MM.1S (cell line): ENCODE measurements at regions not wholly inside any gene's neighbourhood (a gene's known extent, or its start where the extent isn't known, plus 50 kb on each side); places are given as distances from the start of the nearest gene placed in this dataset.

ENCODE experiments used
- DNase-seq: peaks from one replicate; pipeline ENCODE4 v3.0.0-alpha.2; 2015
- H2AFZ ChIP-seq: fragments of 300-600 bp; sonication (generic); 2 replicates; pipeline ENCODE4 v1.6.0; 2016; ENCODE audit warnings: antibody characterized with exemption, low read length
- H3F3A ChIP-seq: fragments of 300-600 bp; sonication (generic); 2 replicates; pipeline ENCODE4 v1.6.1; 2016; ENCODE audit warnings: mild to moderate bottlenecking, antibody characterized with exemption, low read length, moderate library complexity, mixed read lengths; ENCODE audit not compliant: insufficient read depth
- H3K27ac ChIP-seq: fragments of 300-600 bp; sonication (generic); 2 replicates; pipeline ENCODE4 v1.5.1; 2016; ENCODE audit warnings: mild to moderate bottlenecking, low read length
- H3K27me3 ChIP-seq: fragments of 300-600 bp; sonication (generic); replicated peaks from 2 replicates; pipeline ENCODE4 v1.6.0; 2016; ENCODE audit warnings: low read length; ENCODE audit not compliant: insufficient read depth
- H3K36me3 ChIP-seq: fragments of 300-600 bp; sonication (generic); replicated peaks from 2 replicates; pipeline ENCODE4 v1.6.1; 2016; ENCODE audit warnings: mild to moderate bottlenecking, low read length, mixed read lengths; ENCODE audit not compliant: insufficient read depth
- H3K4me1 ChIP-seq: fragments of 300-600 bp; sonication (generic); 2 replicates; pipeline ENCODE4 v1.6.1; 2016; ENCODE audit warnings: low read length, mixed read lengths
- H3K4me2 ChIP-seq: fragments of 300-600 bp; sonication (generic); 2 replicates; pipeline ENCODE4 v1.6.0; 2016; ENCODE audit warnings: low read depth, low read length
- H3K4me3 ChIP-seq: fragments of 300-600 bp; sonication (generic); 2 replicates; pipeline ENCODE4 v1.5.1; 2016; ENCODE audit warnings: low read length, mixed read lengths
- H3K79me2 ChIP-seq: fragments of 300-600 bp; sonication (generic); 2 replicates; pipeline ENCODE4 v1.6.1; 2016; ENCODE audit warnings: mixed run types, low read length, mixed read lengths
- H3K9ac ChIP-seq: fragments of 300-600 bp; sonication (generic); 2 replicates; pipeline ENCODE4 v1.6.1; 2016; ENCODE audit warnings: low read length, mixed read lengths
- H3K9me2 ChIP-seq: fragments of 300-600 bp; sonication (generic); replicated peaks from 2 replicates; pipeline ENCODE4 v1.6.1; 2016; ENCODE audit warnings: mild to moderate bottlenecking, low read length, mixed read lengths; ENCODE audit not compliant: insufficient read depth
- H3K9me3 ChIP-seq: fragments of 300-600 bp; sonication (generic); replicated peaks from 2 replicates; pipeline ENCODE4 v1.6.1; 2016; ENCODE audit warnings: mild to moderate bottlenecking, low read length, mixed read lengths; ENCODE audit not compliant: insufficient read depth
- H4K20me1 ChIP-seq: fragments of 300-600 bp; sonication (generic); 2 replicates; pipeline ENCODE4 v1.6.1; 2016; ENCODE audit warnings: mild to moderate bottlenecking, low read length, moderate library complexity, mixed read lengths; ENCODE audit not compliant: insufficient read depth
- EZH2 ChIP-seq: fragments of 300-600 bp; sonication (generic); optimal IDR thresholded peaks from 2 replicates; pipeline ENCODE3; 2017; ENCODE audit warnings: low read depth, mild to moderate bottlenecking, antibody characterized with exemption, low read length, mixed read lengths
- EZH2phosphoT487 ChIP-seq: fragments of 300-600 bp; sonication (generic); IDR thresholded peaks from 2 replicates; pipeline ENCODE4 v1.6.1; 2018; ENCODE audit warnings: antibody characterized with exemption, low read length
- TF ChIP-seq, protein P1 (sequence below): fragments of 300-600 bp; sonication (generic); IDR thresholded peaks from 2 replicates; pipeline ENCODE4 v1.5.1; 2016; ENCODE audit warnings: antibody characterized with exemption, low read length, mixed read lengths

GRCh38 chr5:133793756-133794465, 174.5 kb downstream of the C5orf15 start:
- no peaks in the 10 kb centered on the region for H3K27me3 ChIP-seq
- no peaks in the 10 kb centered on the region for H3K36me3 ChIP-seq
- H3K79me2 ChIP-seq: no peaks in the 10 kb centered on the region
- no peaks in the 10 kb centered on the region for H3F3A ChIP-seq
- H2AFZ ChIP-seq: no peak overlapping the region
- H3K9ac ChIP-seq: no peak overlapping the region
- peaks cover 15% of the 10 kb centered on the region; the same call in 1 of the 2 replicates for H3K4me1 ChIP-seq
- H3K4me2 ChIP-seq: no peak overlapping the region
- no peak for DNase-seq
- no peaks in the 10 kb centered on the region for H4K20me1 ChIP-seq
- no peak overlapping the region for H3K4me3 ChIP-seq
- H3K9me2 ChIP-seq: no peaks in the 10 kb centered on the region
- no peak for TF ChIP-seq EZH2
- TF ChIP-seq, protein P1, sequence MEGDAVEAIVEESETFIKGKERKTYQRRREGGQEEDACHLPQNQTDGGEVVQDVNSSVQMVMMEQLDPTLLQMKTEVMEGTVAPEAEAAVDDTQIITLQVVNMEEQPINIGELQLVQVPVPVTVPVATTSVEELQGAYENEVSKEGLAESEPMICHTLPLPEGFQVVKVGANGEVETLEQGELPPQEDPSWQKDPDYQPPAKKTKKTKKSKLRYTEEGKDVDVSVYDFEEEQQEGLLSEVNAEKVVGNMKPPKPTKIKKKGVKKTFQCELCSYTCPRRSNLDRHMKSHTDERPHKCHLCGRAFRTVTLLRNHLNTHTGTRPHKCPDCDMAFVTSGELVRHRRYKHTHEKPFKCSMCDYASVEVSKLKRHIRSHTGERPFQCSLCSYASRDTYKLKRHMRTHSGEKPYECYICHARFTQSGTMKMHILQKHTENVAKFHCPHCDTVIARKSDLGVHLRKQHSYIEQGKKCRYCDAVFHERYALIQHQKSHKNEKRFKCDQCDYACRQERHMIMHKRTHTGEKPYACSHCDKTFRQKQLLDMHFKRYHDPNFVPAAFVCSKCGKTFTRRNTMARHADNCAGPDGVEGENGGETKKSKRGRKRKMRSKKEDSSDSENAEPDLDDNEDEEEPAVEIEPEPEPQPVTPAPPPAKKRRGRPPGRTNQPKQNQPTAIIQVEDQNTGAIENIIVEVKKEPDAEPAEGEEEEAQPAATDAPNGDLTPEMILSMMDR: no peak
- no peak overlapping the region for H3K27ac ChIP-seq
- no peaks in the 10 kb centered on the region for H3K9me3 ChIP-seq

- no peaks in the 10 kb centered on the region for H4K20me1 ChIP-seq
- TF ChIP-seq EZH2: no peak
- TF ChIP-seq EZH2phosphoT487: no peak
- TF ChIP-seq, protein P1: no peak
Observed at GRCh38 chr5:133792655-133793054, 175.8 kb downstream of the C5orf15 start.

DNA sequence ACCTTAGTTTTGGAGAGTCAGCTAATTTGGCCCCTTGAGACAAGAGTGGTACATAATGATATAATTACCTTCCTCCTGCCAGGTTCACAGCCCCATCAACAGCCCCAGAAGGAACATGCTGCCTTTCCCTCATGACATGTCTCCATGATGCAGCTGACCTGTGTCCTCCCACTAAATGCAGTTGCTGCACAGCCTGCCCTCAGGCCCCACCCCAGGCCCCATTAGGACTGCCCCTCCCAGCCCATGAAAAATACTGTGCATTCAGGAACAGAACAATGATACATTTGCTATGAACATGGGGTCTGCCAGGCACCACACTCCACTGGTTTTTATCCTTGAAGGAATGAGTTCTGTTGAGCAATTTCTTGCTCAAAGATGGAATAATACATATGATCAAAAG, 176.4 kb downstream of the C5orf15 start:
- Histone ChIP-seq H3K9me2 (no peaks in the 10 kb centered on the region), H3K4me3 (no peak overlapping the region), H2AFZ (no peak overlapping the region), H3K4me2 (no peak overlapping the region), H3K27ac (no peak overlapping the region), H3K27me3 (no peaks in the 10 kb centered on the region), H3K36me3 (no peaks in the 10 kb centered on the region), H3K4me1 (peaks cover 15% of the 10 kb centered on the region; the same call in 1 of the 2 replicates), H3K79me2 (no peaks in the 10 kb centered on the region), H3K9me3 (no peaks in the 10 kb centered on the region), H3F3A (no peaks in the 10 kb centered on the region), H4K20me1 (no peaks in the 10 kb centered on the region), H3K9ac (no peak overlapping the region)
- no peak for DNase-seq
- TF ChIP-seq, protein P1: no peak
- TF ChIP-seq EZH2: no peak

More at GRCh38 chr5:133792655-133793054, 175.8 kb downstream of the C5orf15 start:
- DNase-seq: no peak
- Histone ChIP-seq H3K79me2 (no peaks in the 10 kb centered on the region), H3K4me3 (no peak overlapping the region), H3K9me2 (no peaks in the 10 kb centered on the region), H3K36me3 (no peaks in the 10 kb centered on the region), H3K27me3 (no peaks in the 10 kb centered on the region), H3K9me3 (no peaks in the 10 kb centered on the region), H3K9ac (no peak overlapping the region), H3K4me1 (peaks cover 15% of the 10 kb centered on the region; the same call in 1 of the 2 replicates), H3F3A (no peaks in the 10 kb centered on the region), H3K27ac (no peak overlapping the region), H3K4me2 (no peak overlapping the region), H2AFZ (no peak overlapping the region)
